Heart left ventricle (tissue), 13 donors: ENCODE measurements at regions not wholly inside any gene's neighbourhood (a gene's known extent, or its start where the extent isn't known, plus 50 kb on each side); places are given as distances from the start of the nearest gene placed in this dataset.

Experiments used
- POLR2A ChIP-seq, 2 donors: fragments of 450-650 bp; IDR thresholded peaks; one replicate each; pipeline ENCODE4 v1.6.1; 2017; ENCODE audit warnings: antibody characterized with exemption in 2 of 2, mild to moderate bottlenecking in 2 of 2, moderate library complexity in 2 of 2
- TF ChIP-seq, protein P1 (sequence below), 12 donors: fragments of 200-600 bp; sonication (generic) in 4 of 12; IDR thresholded peaks; one replicate each; pipeline versions ENCODE4 v1.5.0 to v1.8.0; 2018 to 2022; ENCODE audit warnings: antibody characterized with exemption in 12 of 12, mild to moderate bottlenecking in 5 of 12
- donor health status: ischemic (EF 13 %, LVEDD 7.1; RV severe dilation, severe dysfunction).
- donor health status: DM: no; HTN: yes; CAD: no.
- donor health status: DM: no; HTN: no; CAD: no.
- donor health status: ischemic (EF 25% LVEDD 6.9; RV normal size, moderate dysfunction).
- donor health status: ischemic (EF 25% LVEDD 5.7; RV mildly dilated, moderate dysfunction).
- donor health status: ischemic (EF 35%, LVEDD 5.7; RV mildly dilated, moderate dysfunction).
- donor health status: nonischemic (EF 11% LVEDD 7.7; RV severe dilation, severe dysfunction).
- donor health status: DM: yes; HTN: yes; CAD: no.
- donor health status: PGD.
- donor health status: ischemic (EF 29% LVEDD 5.4; RV normal size, mild dysfunction).
- donor health status: nonischemic (EF 23%, LVEDD 6.1; RV moderate dilation, normal function).

DNA sequence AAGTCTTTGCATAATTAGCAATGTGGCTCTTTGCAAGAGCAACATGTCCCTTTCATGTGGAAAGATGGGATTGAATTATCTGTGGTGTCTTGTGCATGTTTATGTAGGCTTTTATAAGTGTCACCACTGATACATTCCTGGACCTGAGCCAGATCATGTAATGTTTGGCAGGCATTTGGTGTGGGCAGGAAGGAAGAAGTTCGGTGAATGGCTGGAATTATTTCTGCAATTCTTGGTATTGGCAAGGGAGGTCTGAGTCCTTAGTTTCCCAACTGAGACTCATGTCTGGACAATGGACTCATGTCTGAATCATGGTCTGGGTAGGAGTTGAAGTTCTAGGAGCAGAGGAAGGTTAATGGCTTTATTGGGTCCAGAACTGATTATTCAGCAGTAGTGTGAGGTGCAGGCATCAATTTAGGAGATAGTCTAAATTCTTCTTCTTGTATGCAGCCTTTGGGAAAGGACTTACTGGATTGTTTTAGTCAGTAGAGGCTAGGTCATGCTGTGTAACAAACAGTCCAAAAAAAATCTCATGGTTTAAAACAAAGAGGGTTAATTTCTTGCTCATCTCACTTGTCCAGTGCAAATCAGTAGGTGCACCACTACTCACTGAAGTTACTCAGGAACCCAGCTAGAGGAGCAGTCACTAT is 186.5 kb upstream of the LHX5 start:
- TF ChIP-seq, protein P1, sequence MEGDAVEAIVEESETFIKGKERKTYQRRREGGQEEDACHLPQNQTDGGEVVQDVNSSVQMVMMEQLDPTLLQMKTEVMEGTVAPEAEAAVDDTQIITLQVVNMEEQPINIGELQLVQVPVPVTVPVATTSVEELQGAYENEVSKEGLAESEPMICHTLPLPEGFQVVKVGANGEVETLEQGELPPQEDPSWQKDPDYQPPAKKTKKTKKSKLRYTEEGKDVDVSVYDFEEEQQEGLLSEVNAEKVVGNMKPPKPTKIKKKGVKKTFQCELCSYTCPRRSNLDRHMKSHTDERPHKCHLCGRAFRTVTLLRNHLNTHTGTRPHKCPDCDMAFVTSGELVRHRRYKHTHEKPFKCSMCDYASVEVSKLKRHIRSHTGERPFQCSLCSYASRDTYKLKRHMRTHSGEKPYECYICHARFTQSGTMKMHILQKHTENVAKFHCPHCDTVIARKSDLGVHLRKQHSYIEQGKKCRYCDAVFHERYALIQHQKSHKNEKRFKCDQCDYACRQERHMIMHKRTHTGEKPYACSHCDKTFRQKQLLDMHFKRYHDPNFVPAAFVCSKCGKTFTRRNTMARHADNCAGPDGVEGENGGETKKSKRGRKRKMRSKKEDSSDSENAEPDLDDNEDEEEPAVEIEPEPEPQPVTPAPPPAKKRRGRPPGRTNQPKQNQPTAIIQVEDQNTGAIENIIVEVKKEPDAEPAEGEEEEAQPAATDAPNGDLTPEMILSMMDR (IDR thresholded peaks at IDR 0.05): no peak
- TF ChIP-seq POLR2A (IDR thresholded peaks at IDR 0.05): no peak
